B cell (primary cell): ENCODE measurements at regions not wholly inside any gene's neighbourhood (a gene's known extent, or its start where the extent isn't known, plus 50 kb on each side); places are given as distances from the start of the nearest gene placed in this dataset.

ENCODE experiments used
- ATAC-seq: fragments of 200-7000 bp; cut with Tn5 transposase; one replicate; pipeline ENCODE4 v1.10.0; 2021; ENCODE audit warnings: low read depth, mild to moderate bottlenecking, moderate number of reproducible peaks, moderate library complexity
- CTCF ChIA-PET: fragments of 350-600 bp; sonication (Branson Sonifier 250); formaldehyde crosslinking; loops from one replicate; lab custom pipeline; 2021; ENCODE audit warnings: antibody characterized with exemption, inconsistent platforms; lab: Charles Lee
- POLR2A ChIA-PET: fragments of 350-600 bp; sonication (Branson Sonifier 250); formaldehyde crosslinking; loops from one replicate; lab custom pipeline; 2021; ENCODE audit warnings: antibody characterized with exemption; lab: Charles Lee
- DNase-seq: peaks from one replicate; pipeline ENCODE4 v3.0.0; 2013
- H2AFZ ChIP-seq: 2 replicates; pipeline ENCODE4 v1.6.1; 2012; ENCODE audit warnings: mild to moderate bottlenecking, low read depth, low read length; ENCODE audit not compliant: insufficient read depth, poor library complexity, severe bottlenecking
- H3K27ac ChIP-seq, 2 donors: 1 replicate in 1 of 2; 2 replicates in 1 of 2; pipeline ENCODE4 v1.5.1; 2012 to 2013; ENCODE audit warnings: low read length in 2 of 2, mild to moderate bottlenecking in 2 of 2, moderate library complexity in 1 of 2
- H3K27me3 ChIP-seq, 4 experiments: fragments of 200-600 bp in 1 of 4; sonication (generic) in 1 of 4; replicated peaks in 1 of 4; 1 replicate in 2 of 4; 2 replicates in 2 of 4; pipeline versions ENCODE4 v1.6.1 to v1.7.0; 2013 to 2016; ENCODE audit warnings: low read length in 3 of 4, mild to moderate bottlenecking in 2 of 4, mixed read lengths in 1 of 4, moderate library complexity in 1 of 4; ENCODE audit not compliant: insufficient read depth in 4 of 4, control insufficient read depth in 3 of 4; ENCODE audit errors: control extremely low read depth in 1 of 4
- H3K36me3 ChIP-seq, 2 experiments: replicated peaks in 1 of 2; 1 replicate in 1 of 2; 2 replicates in 1 of 2; pipeline versions ENCODE4 v1.6.1 to v1.7.1; 2013; ENCODE audit warnings: low read length in 1 of 2; ENCODE audit not compliant: insufficient read depth in 2 of 2, control insufficient read depth in 1 of 2; ENCODE audit errors: control extremely low read depth in 1 of 2, extremely low read depth in 1 of 2
- H3K4me1 ChIP-seq, 2 donors: fragments of 200-600 bp in 1 of 2; sonication (generic) in 1 of 2; 1 replicate in 1 of 2; 2 replicates in 1 of 2; pipeline versions ENCODE4 v1.5.1 to v1.6.1; 2013 to 2017; ENCODE audit warnings: low read length in 2 of 2; ENCODE audit not compliant: control insufficient read depth in 2 of 2, insufficient read depth in 2 of 2
- H3K4me2 ChIP-seq: replicated peaks from 2 replicates; pipeline ENCODE3; 2012; ENCODE audit warnings: mild to moderate bottlenecking, low read depth, low read length; ENCODE audit not compliant: poor library complexity, severe bottlenecking
- H3K4me3 ChIP-seq, 5 experiments: fragments of 200-600 bp in 1 of 5; sonication (generic) in 1 of 5; 1 replicate in 3 of 5; 2 replicates in 2 of 5; pipeline versions ENCODE4 v1.5.1 to v1.7.0; 2011 to 2016; ENCODE audit warnings: low read length in 4 of 5, mild to moderate bottlenecking in 4 of 5, low read depth in 2 of 5, control low read depth in 1 of 5, moderate library complexity in 1 of 5; ENCODE audit not compliant: insufficient read depth in 1 of 5; ENCODE audit errors: control extremely low read depth in 1 of 5, extremely low read depth in 1 of 5
- H3K79me2 ChIP-seq: fragments of 200-600 bp; sonication (generic); one replicate; pipeline ENCODE4 v1.6.0; 2016; ENCODE audit warnings: low read length; ENCODE audit not compliant: control insufficient read depth, insufficient read depth
- H3K9ac ChIP-seq: fragments of 200-600 bp; sonication (generic); 2 replicates; pipeline ENCODE4 v1.6.1; 2017; ENCODE audit warnings: mild to moderate bottlenecking, low read length, moderate library complexity
- H3K9me3 ChIP-seq, 3 donors: one replicate each; pipeline versions ENCODE4 v1.6.1 to v1.7.1; 2013; ENCODE audit warnings: low read length in 2 of 3; ENCODE audit not compliant: control insufficient read depth in 2 of 3, insufficient read depth in 1 of 3; ENCODE audit errors: control extremely low read depth in 1 of 3
- H4K20me1 ChIP-seq: 2 replicates; pipeline ENCODE4 v1.6.0; 2012; ENCODE audit warnings: mild to moderate bottlenecking, low read length; ENCODE audit not compliant: insufficient read depth, control insufficient read depth, poor library complexity, severe bottlenecking
- H3K27ac Mint-ChIP-seq: one replicate; pipeline ENCODE4 v1.8.0; 2021; ENCODE audit warnings: mixed read lengths
- H3K27me3 Mint-ChIP-seq: one replicate; pipeline ENCODE4 v1.8.0; 2021; ENCODE audit warnings: mixed read lengths
- H3K4me1 Mint-ChIP-seq: one replicate; pipeline ENCODE4 v1.8.0; 2021; ENCODE audit warnings: mixed read lengths
- H3K4me3 Mint-ChIP-seq: one replicate; pipeline ENCODE4 v1.8.0; 2021; ENCODE audit warnings: mixed read lengths
- H3K9me3 Mint-ChIP-seq: one replicate; pipeline ENCODE4 v1.8.0; 2022; ENCODE audit warnings: mixed read lengths; ENCODE audit not compliant: insufficient read depth
- EZH2 ChIP-seq: IDR thresholded peaks from 2 replicates; pipeline ENCODE4 v1.6.1; 2012; ENCODE audit warnings: borderline replicate concordance, low read depth, mild to moderate bottlenecking, moderate library complexity, low read length; ENCODE audit not compliant: insufficient read depth, poor library complexity, severe bottlenecking
- WGBS: methylation state at CpG from one replicate; pipeline ENCODE4 v1.1.5; 2013; ENCODE audit warnings: missing lambda C conversion rate; ENCODE audit not compliant: insufficient coverage; 5-methylcytosine and 5-hydroxymethylcytosine counted together
- intact Hi-C: fragments of 100-400 bp; cut with micrococcal nuclease; formaldehyde crosslinking; loops from one replicate; pipeline ENCODE4 v1.10.0; 2022
- TF ChIP-seq, protein P1 (sequence below): fragments of 200-600 bp; IDR thresholded peaks from one replicate; pipeline ENCODE4 v1.8.0; 2022; ENCODE audit warnings: antibody characterized with exemption, mild to moderate bottlenecking

DNA sequence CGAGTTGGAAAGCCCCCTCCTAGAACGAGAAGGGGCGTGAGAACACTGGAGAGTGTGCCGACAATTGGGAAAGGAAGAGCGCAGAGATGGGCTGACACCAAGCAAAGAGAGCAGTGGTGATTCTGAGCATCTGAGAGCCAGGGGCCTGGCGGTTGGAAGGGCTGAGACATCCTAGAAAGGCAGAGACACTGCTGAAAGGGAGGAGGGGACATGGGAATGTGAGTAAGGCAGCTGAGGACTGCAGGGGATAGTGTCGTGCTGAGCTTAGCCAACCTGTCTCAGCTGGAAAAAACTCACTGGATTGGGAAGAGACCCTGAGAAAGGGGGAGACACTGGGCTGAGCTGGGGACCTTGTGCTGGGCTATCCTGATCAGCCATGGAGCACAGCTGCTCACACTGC is 58.1 kb upstream of the SLC6A6 start:
- intact Hi-C loops: no loop called here
- POLR2A ChIA-PET: no interaction called here

DNA sequence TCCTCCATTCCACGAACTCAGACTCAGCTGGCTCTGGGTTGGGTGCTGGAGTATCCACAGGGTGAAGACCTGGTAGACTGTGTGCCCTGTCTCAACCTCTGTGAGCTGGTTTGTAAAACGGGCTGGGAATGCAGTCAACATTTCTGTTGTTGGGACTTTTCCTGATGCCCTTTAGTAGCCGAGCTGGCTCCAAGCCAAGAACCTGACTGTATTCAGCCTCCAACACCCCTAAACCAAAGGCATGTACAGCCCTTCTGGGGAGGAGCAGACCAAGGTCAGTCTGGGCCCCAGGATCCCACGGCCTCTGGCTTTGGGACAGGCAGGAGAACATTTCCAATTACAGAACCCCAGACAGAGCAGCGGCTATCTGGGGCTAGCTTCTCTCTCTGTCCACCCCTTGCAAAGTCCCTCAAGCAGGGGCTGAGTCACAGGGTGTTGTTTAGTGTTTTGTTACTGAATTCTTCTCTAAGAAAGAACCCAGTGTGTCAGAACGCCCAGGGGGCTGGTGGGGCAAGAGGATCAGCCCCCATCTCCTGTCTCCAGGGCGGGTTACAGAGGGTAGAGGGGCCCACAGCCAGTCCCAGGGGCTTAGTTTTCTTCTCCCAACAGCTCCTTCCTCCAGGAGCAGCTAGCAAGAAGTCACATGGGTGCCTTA is 56.8 kb upstream of the SLC6A6 start:
- no peak overlapping the region for H3K4me3 Mint-ChIP-seq
- no peaks in the 10 kb centered on the region for H3K9me3 ChIP-seq
- no peak overlapping the region for H3K27ac Mint-ChIP-seq
- DNase-seq (no peak), ATAC-seq (no peak)
- no peak overlapping the region for H3K4me3 ChIP-seq
- no peaks in the 10 kb centered on the region for H3K4me1 ChIP-seq
- H3K36me3 ChIP-seq: no peaks in the 10 kb centered on the region
- ChIA-PET POLR2A (no interaction called here), CTCF (no interaction called here)
- no peaks in the 10 kb centered on the region for H3K4me1 Mint-ChIP-seq
- no peak for TF ChIP-seq EZH2
- TF ChIP-seq, protein P1, sequence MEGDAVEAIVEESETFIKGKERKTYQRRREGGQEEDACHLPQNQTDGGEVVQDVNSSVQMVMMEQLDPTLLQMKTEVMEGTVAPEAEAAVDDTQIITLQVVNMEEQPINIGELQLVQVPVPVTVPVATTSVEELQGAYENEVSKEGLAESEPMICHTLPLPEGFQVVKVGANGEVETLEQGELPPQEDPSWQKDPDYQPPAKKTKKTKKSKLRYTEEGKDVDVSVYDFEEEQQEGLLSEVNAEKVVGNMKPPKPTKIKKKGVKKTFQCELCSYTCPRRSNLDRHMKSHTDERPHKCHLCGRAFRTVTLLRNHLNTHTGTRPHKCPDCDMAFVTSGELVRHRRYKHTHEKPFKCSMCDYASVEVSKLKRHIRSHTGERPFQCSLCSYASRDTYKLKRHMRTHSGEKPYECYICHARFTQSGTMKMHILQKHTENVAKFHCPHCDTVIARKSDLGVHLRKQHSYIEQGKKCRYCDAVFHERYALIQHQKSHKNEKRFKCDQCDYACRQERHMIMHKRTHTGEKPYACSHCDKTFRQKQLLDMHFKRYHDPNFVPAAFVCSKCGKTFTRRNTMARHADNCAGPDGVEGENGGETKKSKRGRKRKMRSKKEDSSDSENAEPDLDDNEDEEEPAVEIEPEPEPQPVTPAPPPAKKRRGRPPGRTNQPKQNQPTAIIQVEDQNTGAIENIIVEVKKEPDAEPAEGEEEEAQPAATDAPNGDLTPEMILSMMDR: no peak
- no peak overlapping the region for H2AFZ ChIP-seq
- intact Hi-C loops: no loop called here
- no peaks in the 10 kb centered on the region for H3K27me3 ChIP-seq
- 82% methylated on average over 5 of the region's 7 CpGs for WGBS
- no peak overlapping the region for H3K9ac ChIP-seq
- H3K79me2 ChIP-seq: no peaks in the 10 kb centered on the region
- no peaks in the 10 kb centered on the region for H3K9me3 Mint-ChIP-seq
- H3K4me2 ChIP-seq: no peak overlapping the region
- no peak overlapping the region for H3K27ac ChIP-seq
- no peaks in the 10 kb centered on the region for H4K20me1 ChIP-seq
- H3K27me3 Mint-ChIP-seq: peaks cover 11% of the 10 kb centered on the region

More for the DNA sequence above, 58.1 kb upstream of the SLC6A6 start:
- no peaks in the 10 kb centered on the region for H3K36me3 ChIP-seq
- Mint-ChIP-seq H3K27me3 (peaks cover 11% of the 10 kb centered on the region), H3K27ac (no peak overlapping the region), H3K9me3 (no peaks in the 10 kb centered on the region), H3K4me1 (no peaks in the 10 kb centered on the region), H3K4me3 (no peak overlapping the region)
- H3K27me3 ChIP-seq: no peaks in the 10 kb centered on the region
- TF ChIP-seq, protein P1: no peak
- no peak overlapping the region for H3K4me2 ChIP-seq
- no peaks in the 10 kb centered on the region for H3K4me1 ChIP-seq
- H4K20me1 ChIP-seq: no peaks in the 10 kb centered on the region
- H3K79me2 ChIP-seq: no peaks in the 10 kb centered on the region
- no peaks in the 10 kb centered on the region for H3K9me3 ChIP-seq
- DNase-seq (no peak), ATAC-seq (no peak)
- 89% methylated on average over 7 of the region's 7 CpGs for WGBS
- no peak overlapping the region for H3K27ac ChIP-seq
- CTCF ChIA-PET: no interaction called here
- H3K4me3 ChIP-seq: no peak overlapping the region
- no peak overlapping the region for H2AFZ ChIP-seq
- H3K9ac ChIP-seq: no peak overlapping the region
